GM12865 (cell line): ENCODE measurements at regions not wholly inside any gene's neighbourhood (a gene's known extent, or its start where the extent isn't known, plus 50 kb on each side); places are given as distances from the start of the nearest gene placed in this dataset.

Experiments used
- DNase-seq: peaks from one replicate; pipeline ENCODE4 v3.0.0; 2010; ENCODE audit warnings: low read depth
- H3K4me3 ChIP-seq: 2 replicates; pipeline ENCODE4 v1.5.1; 2011; ENCODE audit warnings: mild to moderate bottlenecking, low read depth, low read length, control low read depth
- CTCF ChIP-seq: IDR thresholded peaks from 2 replicates; pipeline ENCODE4 v1.5.1; 2011; ENCODE audit warnings: low read length, control low read depth, low read depth, inconsistent platforms; ENCODE audit not compliant: insufficient read depth; ENCODE audit errors: missing control alignments

- no peak for DNase-seq
- TF ChIP-seq CTCF, result no peak
- H3K4me3 ChIP-seq, result no peak overlapping the region
Measured at GRCh38 chr4:65724973-65725372, 54.7 kb upstream of the EPHA5 start.
